ENCODE measurements at regions not wholly inside any gene's neighbourhood (a gene's known extent, or its start where the extent isn't known, plus 50 kb on each side); places are given as distances from the start of the nearest gene placed in this dataset.

GRCh38 chr3:27986234-27986879, 255.1 kb upstream of the CMC1 start:
- DNase-seq (ENCODE audit: low read depth): no peak
- no peak overlapping the region for H3K4me3 ChIP-seq (ENCODE audit: low read depth, low read length)
- TF ChIP-seq CTCF (IDR thresholded peaks at IDR 0.05; ENCODE audit: insufficient read depth, low read depth, low read length): no peak

GRCh38 chr3:27990324-27990723, 251.1 kb upstream of the CMC1 start:
- H3K4me3 ChIP-seq (ENCODE audit: low read depth, low read length): no peak overlapping the region
- no peak for TF ChIP-seq CTCF (IDR thresholded peaks at IDR 0.05; ENCODE audit: insufficient read depth, low read depth, low read length)
- DNase-seq (ENCODE audit: low read depth): no peak

- no peak for DNase-seq (ENCODE audit: low read depth)
- TF ChIP-seq CTCF (IDR thresholded peaks at IDR 0.05; ENCODE audit: insufficient read depth, low read depth, low read length): no peak
- H3K4me3 ChIP-seq (ENCODE audit: low read depth, low read length): no peak overlapping the region
Observed at GRCh38 chr3:27990837-27991236, 250.6 kb upstream of the CMC1 start.

GRCh38 chr3:27993051-27993450, 248.4 kb upstream of the CMC1 start:
- no peak for TF ChIP-seq CTCF (IDR thresholded peaks at IDR 0.05; ENCODE audit: insufficient read depth, low read depth, low read length)
- H3K4me3 ChIP-seq (ENCODE audit: low read depth, low read length): no peak overlapping the region
- DNase-seq (ENCODE audit: low read depth): no peak

- no peak for TF ChIP-seq CTCF (IDR thresholded peaks at IDR 0.05; ENCODE audit: insufficient read depth, low read depth, low read length)
- H3K4me3 ChIP-seq (ENCODE audit: low read depth, low read length): no peak overlapping the region
- no peak for DNase-seq (ENCODE audit: low read depth)
Observed at GRCh38 chr3:28000608-28001007, 240.8 kb upstream of the CMC1 start.

GRCh38 chr3:28008235-28008634, 233.2 kb upstream of the CMC1 start:
- no peak for DNase-seq (ENCODE audit: low read depth)
- TF ChIP-seq CTCF (IDR thresholded peaks at IDR 0.05; ENCODE audit: insufficient read depth, low read depth, low read length): no peak
- H3K4me3 ChIP-seq (ENCODE audit: low read depth, low read length): no peak overlapping the region

- DNase-seq (ENCODE audit: low read depth): no peak
- H3K4me3 ChIP-seq (ENCODE audit: low read depth, low read length): no peak overlapping the region
- TF ChIP-seq CTCF (IDR thresholded peaks at IDR 0.05; ENCODE audit: insufficient read depth, low read depth, low read length): no peak
Observed at GRCh38 chr3:28012830-28013229, 228.6 kb upstream of the CMC1 start.

All from fibroblast of villous mesenchyme (primary cell).